ENCODE measurements at regions not wholly inside any gene's neighbourhood (a gene's known extent, or its start where the extent isn't known, plus 50 kb on each side); places are given as distances from the start of the nearest gene placed in this dataset.
A peak's percentile ranks its signal among the peaks of the same experiment; 100 is the strongest.

DNA sequence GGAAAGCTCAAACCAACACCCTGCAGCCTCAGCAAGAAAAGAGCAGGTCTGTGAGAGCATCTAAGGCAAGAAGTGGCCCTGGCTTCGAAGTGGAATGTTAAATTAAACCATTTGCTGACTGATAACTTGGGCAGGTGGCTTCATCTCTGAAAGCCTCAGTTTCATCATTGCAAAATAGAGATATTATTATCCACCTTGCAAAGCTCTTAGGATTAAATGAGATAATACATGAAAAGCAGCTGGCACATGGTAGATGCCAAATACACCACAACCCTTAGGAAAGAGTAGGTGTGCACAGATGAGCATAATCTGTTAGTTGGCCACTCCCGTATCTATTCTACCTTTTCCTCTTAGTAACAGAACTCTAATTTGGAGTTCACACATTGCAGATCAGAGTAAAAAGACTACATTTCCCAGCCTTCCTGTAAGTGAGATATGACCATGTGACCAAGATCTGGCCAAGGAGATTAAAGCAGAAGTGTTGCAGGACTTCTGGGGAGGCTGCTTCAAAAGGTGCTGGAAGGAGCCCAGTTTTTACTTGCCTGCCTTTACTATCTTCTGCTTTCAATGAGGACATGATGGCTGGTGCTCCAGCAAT lies 288.7 kb downstream of the SOX9 start:
- no peak for DNase-seq (ENCODE audit: low spot score)

DNA sequence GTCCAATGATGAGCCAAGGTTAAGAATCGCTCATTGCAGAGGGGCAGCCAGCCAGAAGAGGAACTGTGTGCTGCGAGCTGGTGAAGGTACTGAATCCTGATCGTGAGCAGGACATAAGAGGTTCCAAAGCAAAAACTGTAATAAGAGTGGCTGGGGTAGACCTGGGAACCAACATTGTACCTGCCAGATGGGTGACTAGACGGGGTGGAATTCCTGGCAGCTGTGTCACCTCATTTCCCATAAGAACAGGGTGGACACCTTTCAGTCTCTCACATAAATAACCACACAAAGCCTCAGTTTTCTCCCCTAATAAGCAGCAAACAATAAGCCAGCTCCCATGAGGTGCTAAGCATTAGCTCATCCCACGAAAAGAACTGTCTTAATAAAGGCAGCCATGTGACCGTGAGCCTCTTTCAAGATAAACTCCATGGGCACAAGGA lies 290.3 kb downstream of the SOX9 start:
- no peak for DNase-seq (ENCODE audit: low spot score)

DNA sequence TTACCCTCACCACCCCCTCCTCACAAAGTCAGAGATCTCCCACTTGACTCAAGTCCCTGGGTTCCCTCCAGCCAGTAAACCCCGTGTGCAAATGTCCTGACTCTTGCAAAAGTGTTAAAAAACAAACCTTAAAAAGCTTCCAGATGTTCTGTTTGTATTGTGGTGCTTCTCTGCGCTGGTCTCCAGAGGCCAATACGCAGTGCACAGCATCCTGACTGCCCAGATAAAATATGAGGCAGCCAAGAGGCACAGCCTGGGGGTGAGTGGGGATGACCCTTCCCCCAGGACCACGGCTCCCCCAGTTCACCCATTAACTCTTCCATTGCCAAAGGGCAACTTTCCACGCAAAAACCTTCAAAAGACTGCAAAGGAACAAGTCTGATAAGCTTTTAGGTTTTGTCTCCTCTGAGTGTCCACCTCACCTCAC lies 291.8 kb downstream of the SOX9 start:
- no peak for DNase-seq (ENCODE audit: low spot score)

DNA sequence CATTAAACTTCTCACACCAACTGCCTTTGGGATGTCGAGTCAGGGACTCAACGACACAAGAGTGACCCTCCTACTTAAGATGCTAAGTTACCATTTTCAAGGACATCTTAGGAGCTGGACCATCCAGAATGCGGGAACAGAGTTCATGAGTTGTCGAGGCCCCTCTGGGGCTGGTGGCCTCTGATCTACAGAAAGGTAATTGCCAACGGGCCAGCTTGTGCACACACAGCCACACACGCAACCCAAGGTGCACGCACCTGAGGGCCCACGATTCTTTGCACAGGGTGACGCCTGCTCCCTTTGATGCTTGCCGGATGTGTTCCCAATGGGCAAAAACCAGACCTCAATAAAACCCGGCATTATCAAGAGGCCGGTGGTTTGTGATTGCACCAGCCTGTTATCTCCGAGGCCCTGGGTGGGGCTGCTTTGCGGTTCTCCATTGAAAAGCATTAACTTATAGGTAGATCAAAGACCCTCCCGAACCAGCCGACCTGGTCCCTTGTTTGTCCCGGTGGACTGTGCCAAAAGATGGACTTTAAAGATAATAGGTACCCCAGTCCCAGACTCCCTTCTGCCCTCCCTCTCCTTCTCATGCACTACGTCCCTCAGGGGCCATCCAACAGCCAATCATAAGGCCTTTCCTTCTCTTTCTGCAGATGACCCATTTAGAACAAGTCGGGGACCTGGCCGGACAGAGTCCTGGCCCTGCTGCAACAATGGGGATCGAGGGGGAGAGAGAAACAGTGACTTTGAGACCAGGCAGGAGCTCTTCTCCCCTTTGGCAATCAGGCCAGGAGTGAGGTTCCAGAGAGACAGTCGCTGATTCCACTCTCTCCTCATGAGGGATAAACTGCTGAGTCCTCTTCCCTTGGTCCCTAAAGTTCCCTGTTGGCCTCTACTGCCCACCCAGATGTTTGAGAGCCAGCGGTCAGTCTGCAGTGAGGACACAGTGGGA lies 292.5 kb downstream of the SOX9 start:
- DNase-seq (ENCODE audit: low spot score): no peak

DNA sequence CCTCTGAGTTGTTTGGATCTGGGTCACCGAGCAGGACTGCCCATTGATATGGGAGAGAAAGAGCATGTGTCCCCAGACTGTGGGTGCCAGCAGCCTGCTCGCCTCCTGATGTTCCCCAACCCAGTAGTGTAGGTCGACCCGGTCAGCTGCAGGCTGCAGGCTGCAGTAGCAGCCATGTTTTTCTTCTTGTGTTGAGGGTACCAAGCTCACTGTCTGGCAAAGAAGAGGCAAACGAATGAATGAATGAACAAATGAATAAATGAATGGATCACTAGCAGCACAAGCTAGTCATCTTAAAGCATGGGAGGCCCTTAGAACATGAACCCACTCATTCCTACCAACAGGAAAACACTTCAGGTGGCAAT lies 293.2 kb downstream of the SOX9 start:
- no peak for DNase-seq (ENCODE audit: low spot score)

DNA sequence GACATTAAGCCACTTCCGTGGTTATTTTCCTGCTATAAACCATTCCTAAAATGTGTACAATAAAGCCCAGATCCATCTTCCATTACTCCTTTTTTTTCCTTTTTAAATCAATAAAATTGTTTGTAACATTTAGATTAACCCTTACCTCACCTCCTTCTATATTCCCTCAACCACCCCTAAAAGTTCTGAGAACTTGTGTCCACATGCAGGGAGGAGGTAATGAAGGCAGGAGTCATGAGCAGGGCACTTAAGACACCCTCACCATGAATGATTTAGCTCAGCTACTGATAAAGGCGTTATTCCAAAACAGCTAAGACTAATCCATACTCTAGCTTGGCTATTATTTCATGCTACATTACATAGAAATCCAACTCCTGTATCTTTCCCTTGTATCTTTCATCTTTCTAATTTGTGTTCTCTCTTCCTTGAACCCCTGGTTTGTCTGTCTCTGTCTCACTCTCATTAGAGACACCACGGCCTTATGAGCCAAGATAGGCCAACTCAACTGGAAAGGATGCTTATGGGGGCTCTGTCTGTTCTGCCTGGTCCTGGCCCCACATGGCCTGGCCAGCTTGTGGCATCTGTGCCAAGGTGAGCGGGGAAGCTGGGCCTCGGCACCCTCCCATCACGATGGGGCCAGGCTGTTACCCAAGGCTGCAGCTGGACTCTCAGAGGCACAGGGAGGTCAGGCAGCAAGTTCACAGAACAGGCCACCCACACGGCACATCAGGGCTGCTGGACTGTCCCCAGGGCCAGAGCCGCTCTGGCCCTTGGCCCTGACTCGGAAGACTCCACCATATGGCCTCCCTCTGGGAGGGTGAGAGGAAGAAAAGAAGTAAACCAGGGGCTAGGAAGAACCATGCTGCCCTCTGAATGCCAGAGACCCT lies 294.4 kb downstream of the SOX9 start:
- DNase-seq (ENCODE audit: low spot score): no peak

DNA sequence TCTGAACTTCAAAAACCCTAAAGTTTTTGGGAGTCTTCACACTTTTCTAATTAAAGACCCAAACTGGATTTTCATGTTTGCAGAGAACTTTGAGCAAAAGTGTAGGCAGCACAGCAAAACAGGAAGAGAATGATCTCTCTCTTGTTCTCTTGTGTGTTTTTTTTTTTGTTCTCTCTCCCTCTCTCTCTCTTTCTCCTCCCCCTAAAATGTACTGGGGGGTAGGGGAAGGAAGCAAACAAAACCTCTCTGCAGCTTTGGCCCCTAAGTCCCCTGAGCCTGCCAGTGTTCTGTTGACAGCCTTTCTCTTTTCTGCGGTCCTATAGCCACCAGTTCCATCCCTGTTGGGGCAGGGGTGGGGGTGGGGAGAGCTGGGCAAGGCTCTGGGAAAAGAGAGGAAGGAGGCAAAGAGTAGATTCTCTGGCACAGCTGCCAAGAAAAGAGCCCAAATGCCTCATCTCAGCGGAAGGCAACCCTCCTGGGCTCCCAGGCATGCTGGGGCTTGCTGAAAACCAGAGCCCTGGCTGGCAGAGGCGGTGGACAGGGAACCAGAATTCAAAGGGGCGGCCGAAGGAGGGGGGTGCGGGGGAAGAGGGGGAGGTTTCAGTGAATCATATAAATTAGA lies 295.3 kb downstream of the SOX9 start:
- no peak for DNase-seq (ENCODE audit: low spot score)

DNA sequence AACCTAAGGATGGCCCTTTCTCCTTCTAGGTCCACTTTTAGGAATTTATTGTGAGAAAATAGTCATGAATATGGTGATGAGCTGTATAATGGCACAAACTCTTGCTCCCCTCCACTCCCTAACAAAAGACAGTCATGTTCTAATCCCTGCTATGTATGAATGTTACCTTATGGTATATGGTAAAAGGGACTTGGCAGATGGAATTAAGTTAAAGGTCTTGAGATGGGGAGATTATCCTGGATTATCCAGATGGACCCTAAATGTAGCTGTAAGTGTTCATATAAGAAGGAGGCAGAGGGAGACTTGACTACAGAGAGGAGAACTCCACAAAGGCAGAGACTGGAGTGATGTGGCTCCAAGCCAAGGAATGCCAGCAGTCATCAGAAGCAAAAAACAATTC lies 296.1 kb downstream of the SOX9 start:
- no peak for DNase-seq (ENCODE audit: low spot score)

DNA sequence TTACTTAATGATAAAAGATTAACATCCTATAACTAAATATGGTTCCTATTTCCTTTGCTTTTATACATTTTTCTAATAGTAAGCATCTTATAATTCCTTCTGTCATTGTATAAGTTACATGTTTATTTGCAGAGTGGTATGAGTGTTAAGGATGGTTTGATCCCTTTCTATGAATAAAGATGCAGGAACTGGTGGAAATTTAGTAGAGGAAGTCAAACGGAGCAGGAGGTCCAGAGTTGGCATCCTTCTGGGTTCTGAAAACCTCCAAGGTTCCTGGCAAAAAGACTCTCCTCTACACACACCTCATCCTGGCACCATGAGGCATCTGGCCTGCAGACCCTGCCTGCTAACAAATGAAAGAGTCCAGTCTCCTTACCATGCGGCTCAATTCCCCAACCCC lies 296.8 kb downstream of the SOX9 start:
- DNase-seq (ENCODE audit: low spot score): no peak

DNA sequence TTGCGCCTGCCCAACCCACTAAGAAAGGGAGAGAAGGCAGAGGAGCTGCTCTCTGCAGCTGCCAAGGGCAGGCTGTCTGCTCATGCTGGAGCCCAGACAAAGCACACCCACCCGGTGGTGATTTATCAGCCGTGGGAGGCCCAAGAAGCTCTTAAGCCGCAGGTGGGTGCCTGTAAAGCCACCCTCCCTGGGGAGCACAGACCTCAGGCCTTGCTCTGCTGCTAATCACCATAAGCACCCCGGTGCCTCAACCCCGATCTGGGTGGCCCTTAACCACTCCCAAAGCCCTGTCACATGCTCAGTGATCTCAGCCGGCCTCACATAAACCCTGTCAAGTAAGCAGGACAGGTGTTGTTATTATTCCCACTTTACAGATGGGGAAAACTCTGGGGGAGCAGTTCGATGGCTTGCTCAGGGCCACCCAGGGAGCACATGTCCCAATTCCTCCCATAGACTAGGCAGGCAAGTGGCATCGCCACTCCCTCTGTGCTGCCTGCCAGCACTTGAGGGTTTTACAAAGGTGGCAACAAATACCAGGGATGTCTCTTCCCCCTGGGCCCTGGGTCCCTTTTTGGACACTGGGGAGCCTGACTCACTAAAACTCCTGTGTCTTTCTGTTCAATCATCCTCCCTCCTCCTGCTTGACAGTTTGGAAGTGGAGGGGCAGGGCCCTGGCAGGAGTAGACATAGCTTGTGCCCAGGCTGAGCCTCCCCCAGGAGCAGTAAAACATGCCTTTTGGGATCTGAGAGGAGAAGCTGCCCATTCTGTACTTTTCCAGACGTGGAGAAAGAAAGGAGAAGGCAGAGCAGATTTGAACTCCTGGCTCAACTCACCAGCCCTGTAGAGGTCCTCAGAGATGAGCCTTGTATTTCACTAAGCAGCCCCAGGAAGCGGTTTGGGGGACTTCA lies 299.3 kb downstream of the SOX9 start:
- no peak for DNase-seq (ENCODE audit: low spot score)

DNA sequence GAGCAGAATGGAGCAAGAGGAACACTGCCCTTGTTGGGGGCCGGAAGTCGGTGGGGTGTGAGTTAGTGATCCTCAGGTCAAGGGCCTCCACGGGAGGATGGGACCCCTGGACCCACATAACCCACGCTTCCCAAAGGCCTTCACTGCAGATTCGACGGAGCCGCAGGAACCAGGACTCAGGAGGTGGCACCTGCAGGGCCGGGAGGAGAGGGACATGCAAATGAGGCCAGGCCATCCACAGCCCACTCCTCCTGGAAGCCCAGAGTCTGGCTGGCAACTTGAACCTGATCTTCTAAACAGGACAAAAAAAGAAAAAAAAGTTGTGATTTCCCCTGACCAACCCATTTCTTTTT lies 299.9 kb downstream of the SOX9 start:
- DNase-seq (ENCODE audit: low spot score): no peak

DNA sequence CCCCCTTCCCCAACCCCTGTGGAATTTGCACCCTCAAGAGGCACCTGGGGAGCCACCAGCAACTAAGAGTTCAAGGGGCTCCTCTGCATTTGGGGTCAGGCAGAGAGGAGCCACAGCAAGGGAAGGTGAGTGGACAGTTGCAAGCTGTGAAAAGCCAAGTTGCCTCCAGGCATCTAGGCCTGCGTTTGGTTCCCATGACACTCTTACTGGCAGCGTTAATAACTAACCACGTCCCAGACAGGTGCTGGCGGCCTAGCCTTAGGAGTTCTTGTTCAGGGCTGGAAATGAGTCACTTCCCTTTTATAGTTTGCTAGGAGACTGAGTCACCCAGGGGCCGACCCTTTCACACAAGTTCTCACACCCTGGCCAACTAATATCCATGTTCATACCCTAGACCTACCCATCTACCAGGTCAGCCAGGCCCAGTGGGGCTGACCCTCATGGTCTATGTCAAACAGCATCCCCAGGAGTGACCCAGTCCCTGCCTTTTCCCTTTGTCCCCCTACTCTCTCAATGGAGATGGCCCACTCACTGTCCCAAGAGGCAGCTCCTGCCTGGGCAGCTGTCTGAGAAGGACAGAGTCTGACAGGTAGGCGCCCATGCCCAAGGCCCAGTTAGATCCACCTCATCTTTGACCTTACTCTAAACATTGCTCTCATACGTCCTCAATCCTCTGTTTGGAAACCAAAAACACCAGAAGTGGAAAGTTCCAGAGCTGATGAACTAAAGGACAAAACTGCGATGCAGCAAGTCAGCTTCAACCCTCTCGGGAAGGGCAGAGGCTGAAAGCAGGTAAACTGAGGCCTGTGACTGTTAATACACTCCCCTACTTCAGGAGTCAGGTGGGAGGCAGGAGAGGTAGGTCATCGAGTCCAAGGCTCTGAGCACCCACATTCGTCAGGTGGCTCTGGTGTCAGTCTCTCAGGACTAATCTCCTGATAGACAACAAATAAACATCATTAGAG lies 300.6 kb downstream of the SOX9 start:
- DNase-seq (ENCODE audit: low spot score): peak; percentile 66

DNA sequence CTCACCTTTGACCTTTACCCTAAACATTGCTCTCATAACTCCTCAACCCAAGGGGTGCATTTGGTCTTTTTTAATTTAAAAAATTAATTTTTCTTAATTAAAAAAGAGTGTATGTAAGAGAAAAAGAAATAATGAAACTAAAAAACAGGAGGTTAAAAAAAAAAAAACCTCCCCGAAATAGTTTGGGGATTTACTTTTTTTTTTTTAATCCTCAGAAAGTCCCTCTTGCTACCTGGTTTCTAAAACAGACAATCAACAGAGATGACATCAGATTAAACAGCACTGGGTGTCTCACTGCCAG lies 301.3 kb downstream of the SOX9 start:
- no peak for DNase-seq (ENCODE audit: low spot score)

DNA sequence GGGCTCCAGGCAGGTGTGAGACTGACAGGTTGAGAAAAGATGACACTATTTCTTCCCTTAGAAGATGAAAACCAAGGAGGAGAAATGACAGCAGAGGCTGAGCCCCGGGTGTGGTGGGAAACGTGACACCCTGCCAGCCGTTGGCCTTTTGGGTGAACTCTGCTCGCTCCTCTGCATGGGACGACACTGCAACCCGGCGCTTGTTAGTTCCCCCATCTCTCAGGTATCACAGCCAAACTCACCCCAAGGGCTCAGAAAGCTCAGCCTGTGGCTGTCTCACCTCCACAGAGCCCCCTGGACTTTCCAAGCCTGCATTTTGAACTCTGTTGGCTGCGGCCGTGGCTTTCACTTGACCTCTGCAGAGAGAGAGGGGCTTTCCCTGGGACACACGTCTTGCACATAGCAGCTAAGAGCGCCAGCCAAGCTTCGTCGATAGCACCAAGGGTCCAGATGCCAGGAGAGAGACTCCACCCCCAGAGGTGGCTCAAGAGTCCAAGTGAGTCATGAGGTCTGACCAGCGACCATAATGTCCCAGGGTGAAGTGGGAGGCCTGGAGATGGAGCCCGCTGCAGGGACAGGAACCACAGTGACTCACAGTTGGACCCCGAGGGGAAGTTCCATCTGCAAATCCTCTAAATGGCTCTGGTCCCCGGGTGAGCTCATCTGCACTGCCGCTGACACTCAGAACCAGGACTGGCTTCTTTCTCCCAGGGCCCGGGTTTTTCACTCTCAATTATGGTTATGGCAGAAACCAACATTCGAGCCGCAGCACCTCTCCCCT lies 301.9 kb downstream of the SOX9 start:
- DNase-seq (ENCODE audit: low spot score): no peak

DNA sequence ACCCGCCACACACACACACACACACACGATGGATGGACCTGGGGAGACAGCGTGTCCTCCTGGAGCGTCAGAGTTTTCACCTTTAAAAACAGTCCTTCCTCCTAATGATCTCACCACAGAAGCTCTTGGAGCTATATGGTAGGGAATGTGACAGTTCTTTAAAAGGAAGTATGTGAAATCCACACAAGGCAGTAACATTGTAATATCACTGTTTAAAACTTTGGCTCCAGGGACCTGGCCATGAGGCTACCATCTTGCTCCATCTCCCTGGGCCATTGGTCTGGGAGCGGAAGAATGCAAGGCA lies 302.4 kb downstream of the SOX9 start:
- no peak for DNase-seq (ENCODE audit: low spot score)

DNA sequence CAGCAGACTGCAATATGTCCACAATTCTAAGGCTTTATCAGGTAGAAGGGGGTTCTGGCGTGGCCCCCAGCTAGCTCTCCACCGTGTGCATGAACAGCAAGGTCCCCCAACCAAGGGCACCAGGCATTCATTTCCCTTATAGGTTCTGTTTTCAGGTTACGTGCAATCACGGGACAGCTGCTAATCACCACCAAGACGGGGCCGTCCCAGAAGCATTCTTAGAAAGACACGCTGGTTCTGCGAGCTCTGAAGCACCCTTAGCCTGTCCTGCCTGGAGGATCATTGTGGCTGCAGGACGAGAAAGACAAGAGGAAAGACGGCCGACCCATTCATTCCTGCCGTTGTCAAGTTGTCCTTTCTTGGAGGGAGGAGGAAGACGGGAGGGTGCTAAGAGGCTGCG lies 302.9 kb downstream of the SOX9 start:
- no peak for DNase-seq (ENCODE audit: low spot score)

DNA sequence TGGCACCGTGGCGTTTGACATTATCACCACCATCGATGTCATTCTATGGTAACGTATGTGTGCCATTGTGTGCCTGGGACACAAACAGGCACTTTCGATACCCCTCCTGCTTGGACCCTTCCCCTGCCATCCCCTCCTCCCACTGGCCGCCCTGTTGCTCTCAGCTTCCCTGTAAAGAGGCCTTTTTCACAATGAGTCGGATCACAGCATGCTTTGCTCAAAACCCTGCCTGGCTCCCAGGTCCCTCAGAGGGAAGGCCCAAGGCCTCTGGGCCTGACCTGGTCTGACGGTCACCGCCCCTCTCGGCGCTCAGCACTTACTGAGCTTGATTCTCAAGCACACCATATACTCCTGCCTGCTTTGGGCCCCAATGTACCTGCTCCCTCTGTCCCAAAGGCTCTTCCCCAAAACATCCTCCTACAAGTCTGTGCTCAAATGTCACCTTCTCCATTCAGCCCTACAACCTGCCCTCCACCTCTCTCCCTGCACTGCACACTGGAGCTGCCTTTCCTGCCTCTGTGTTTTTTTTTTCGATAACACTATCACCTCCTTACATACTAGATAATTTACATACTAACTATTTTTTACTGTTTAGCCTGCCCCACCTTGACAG lies 303.8 kb downstream of the SOX9 start:
- DNase-seq (ENCODE audit: low spot score): no peak

DNA sequence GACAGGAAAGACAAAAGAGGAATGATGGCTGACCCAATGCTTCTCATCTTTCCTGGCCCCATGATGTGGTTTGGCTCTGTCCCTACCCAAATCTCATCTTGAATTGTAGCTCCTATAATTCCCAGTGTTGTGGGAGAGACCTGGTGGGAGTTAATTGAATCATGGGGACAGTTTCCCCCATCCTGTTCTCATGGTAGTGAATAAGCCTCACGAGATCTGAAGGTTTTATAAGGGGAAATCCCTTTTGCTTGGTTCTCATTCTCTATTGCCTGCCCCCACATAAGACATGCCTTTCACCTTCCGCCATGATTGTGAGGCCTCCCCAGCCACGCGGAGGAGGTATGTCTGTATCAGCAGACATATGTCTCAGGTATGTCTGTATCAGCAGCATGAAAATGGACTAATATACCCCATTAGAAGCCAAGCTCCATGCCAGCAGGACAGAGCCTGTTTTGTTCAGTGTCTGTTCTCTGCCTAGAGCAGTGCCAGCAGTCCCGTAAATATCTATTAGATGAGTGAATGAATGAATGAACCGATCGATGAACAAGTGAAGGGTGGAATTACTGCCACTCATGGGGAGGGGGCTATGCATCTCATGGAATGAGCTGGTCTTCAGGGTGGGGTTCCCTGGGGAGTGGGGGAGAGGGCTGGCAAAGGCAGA lies 304.4 kb downstream of the SOX9 start:
- DNase-seq (ENCODE audit: low spot score): no peak

DNA sequence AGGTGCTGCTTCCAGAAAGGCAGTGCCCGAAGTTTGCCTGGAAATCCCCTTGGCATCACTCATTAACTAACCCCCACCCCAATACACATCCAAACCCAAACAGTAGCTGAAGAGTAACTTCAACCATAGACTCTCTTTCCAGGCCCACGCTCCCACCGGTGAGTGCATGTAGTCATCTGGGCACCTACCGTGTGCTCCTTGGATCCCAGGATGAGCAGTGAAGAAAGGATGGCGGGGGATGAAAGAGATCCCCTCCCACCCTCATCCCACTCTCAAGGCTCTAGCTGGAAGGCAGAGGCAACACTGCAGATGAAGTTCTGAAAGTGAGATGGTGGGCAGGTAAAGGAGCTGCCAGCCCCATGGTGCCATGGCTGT lies 305.0 kb downstream of the SOX9 start:
- DNase-seq (ENCODE audit: low spot score): no peak

Data from COLO829 (cell line).